ENCODE measurements at regions not wholly inside any gene's neighbourhood (a gene's known extent, or its start where the extent isn't known, plus 50 kb on each side); places are given as distances from the start of the nearest gene placed in this dataset.

DNA sequence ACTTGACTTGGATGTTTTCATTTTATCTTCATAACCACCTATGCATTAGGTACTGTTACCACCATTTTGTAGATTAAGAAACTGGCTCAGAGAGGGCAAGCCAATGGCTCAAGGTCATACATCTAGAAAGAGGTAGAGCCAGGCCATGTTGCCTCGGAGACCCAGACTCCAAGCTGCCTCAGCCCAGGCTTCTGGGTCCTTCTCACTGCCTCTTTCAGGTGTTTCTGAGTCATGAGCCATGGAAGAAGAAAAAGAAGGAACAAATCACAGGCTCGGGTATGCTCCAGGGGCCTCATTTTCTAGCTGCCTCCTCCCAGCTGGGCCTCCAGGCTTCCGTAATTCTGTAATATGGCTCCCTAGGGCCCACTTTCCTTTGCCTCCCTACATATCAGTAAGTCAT is 226.5 kb upstream of the TOPAZ1 start:
- TF ChIP-seq, protein P1, sequence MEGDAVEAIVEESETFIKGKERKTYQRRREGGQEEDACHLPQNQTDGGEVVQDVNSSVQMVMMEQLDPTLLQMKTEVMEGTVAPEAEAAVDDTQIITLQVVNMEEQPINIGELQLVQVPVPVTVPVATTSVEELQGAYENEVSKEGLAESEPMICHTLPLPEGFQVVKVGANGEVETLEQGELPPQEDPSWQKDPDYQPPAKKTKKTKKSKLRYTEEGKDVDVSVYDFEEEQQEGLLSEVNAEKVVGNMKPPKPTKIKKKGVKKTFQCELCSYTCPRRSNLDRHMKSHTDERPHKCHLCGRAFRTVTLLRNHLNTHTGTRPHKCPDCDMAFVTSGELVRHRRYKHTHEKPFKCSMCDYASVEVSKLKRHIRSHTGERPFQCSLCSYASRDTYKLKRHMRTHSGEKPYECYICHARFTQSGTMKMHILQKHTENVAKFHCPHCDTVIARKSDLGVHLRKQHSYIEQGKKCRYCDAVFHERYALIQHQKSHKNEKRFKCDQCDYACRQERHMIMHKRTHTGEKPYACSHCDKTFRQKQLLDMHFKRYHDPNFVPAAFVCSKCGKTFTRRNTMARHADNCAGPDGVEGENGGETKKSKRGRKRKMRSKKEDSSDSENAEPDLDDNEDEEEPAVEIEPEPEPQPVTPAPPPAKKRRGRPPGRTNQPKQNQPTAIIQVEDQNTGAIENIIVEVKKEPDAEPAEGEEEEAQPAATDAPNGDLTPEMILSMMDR (conservative IDR thresholded peaks at IDR 0.05; ENCODE audit: low read length) = no peak
- no peak for TF ChIP-seq EZH2phosphoT487 (IDR thresholded peaks at IDR 0.05; ENCODE audit: borderline replicate concordance)

Measured in Loucy (cell line).